GM19324 (cell line): ENCODE measurements at regions not wholly inside any gene's neighbourhood (a gene's known extent, or its start where the extent isn't known, plus 50 kb on each side); places are given as distances from the start of the nearest gene placed in this dataset.
"Not testable (repeated sequence)": the region's sequence is repeated elsewhere in the genome, so short reads cannot be mapped to it uniquely, and the experiment has no call there.

Experiments
- ATAC-seq: cut with Tn5 transposase; IDR thresholded peaks from one replicate; pipeline ENCODE4 v1.9.1; 2021; ENCODE audit warnings: mild to moderate bottlenecking, moderate library complexity; ENCODE audit not compliant: unreplicated experiment, low FRiP score

- ATAC-seq: no peak
Measured at GRCh38 chr3:56958879-56959278, 101.6 kb upstream of the SPATA12 start.

- no peak for ATAC-seq
Measured at GRCh38 chr3:56957522-56957921, 102.9 kb upstream of the SPATA12 start.

GRCh38 chr3:56956906-56957305 lies 103.6 kb upstream of the SPATA12 start:
- ATAC-seq: no peak

- no peak for ATAC-seq
Measured at GRCh38 chr3:56955492-56956111, 104.9 kb upstream of the SPATA12 start.

GRCh38 chr3:56954125-56954524 lies 106.3 kb upstream of the SPATA12 start:
- no peak for ATAC-seq

GRCh38 chr3:56952846-56953245 lies 107.6 kb upstream of the SPATA12 start:
- ATAC-seq: no peak

- no peak for ATAC-seq
Measured at GRCh38 chr3:56952061-56952460, 108.4 kb upstream of the SPATA12 start.

- ATAC-seq: no peak
Measured at GRCh38 chr3:56951366-56951765, 109.1 kb upstream of the SPATA12 start.

- not testable (repeated sequence) for ATAC-seq
Measured at GRCh38 chr3:56945378-56945777, 115.1 kb upstream of the SPATA12 start.

- no peak for ATAC-seq
Measured at GRCh38 chr3:56942523-56942922, 117.9 kb upstream of the SPATA12 start.

- no peak for ATAC-seq
Measured at GRCh38 chr3:56940976-56941375, 119.5 kb upstream of the SPATA12 start.

- no peak for ATAC-seq
Measured at GRCh38 chr3:56940321-56940720, 120.1 kb upstream of the SPATA12 start.

- ATAC-seq: no peak
Measured at GRCh38 chr3:56939834-56940233, 120.6 kb upstream of the SPATA12 start.

GRCh38 chr3:56938530-56938929 lies 121.9 kb upstream of the SPATA12 start:
- no peak for ATAC-seq

GRCh38 chr3:56937580-56937979 lies 122.9 kb upstream of the SPATA12 start:
- ATAC-seq: no peak

GRCh38 chr3:56935811-56936210 lies 124.7 kb upstream of the SPATA12 start:
- ATAC-seq: no peak

- not testable (repeated sequence) for ATAC-seq
Measured at GRCh38 chr3:56934481-56934880, 126.0 kb upstream of the SPATA12 start.

- no peak for ATAC-seq
Measured at GRCh38 chr3:56933803-56934202, 126.7 kb upstream of the SPATA12 start.

- no peak for ATAC-seq
Measured at GRCh38 chr3:56932866-56933265, 127.6 kb upstream of the SPATA12 start.

GRCh38 chr3:56931836-56932235 lies 128.6 kb upstream of the SPATA12 start:
- ATAC-seq: no peak

- ATAC-seq: no peak
Measured at GRCh38 chr3:56930706-56931105, 129.0 kb upstream of the ARHGEF3 start.

GRCh38 chr3:56929809-56930615 lies 128.3 kb upstream of the ARHGEF3 start:
- ATAC-seq: no peak
